ENCODE measurements at regions not wholly inside any gene's neighbourhood (a gene's known extent, or its start where the extent isn't known, plus 50 kb on each side); places are given as distances from the start of the nearest gene placed in this dataset.
"Not testable (repeated sequence)": the region's sequence is repeated elsewhere in the genome, so short reads cannot be mapped to it uniquely, and the experiment has no call there.

- H3K4me2 ChIP-seq (ENCODE audit: low read length); H3K9me2 ChIP-seq (ENCODE audit: insufficient read depth); H3K79me2 ChIP-seq (ENCODE audit: insufficient read depth, low read length); H3K36me3 ChIP-seq (ENCODE audit: control insufficient read depth in 1 of 2, insufficient read depth in 2 of 2, low read length in 2 of 2); H3K9me3 ChIP-seq (ENCODE audit: control insufficient read depth in 1 of 2, insufficient read depth in 1 of 2, low read depth in 1 of 2, low read length in 2 of 2); POLR2A ChIA-PET; intact Hi-C loops (cut with micrococcal nuclease); H3K4me3 ChIP-seq (replicated peaks in 1 of 2; ENCODE audit: low read depth in 1 of 2, low read length in 2 of 2); H3K27ac ChIP-seq (ENCODE audit: low read depth, low read length); H3K4me1 ChIP-seq (ENCODE audit: control insufficient read depth in 1 of 2, insufficient read depth in 2 of 2, low read length in 2 of 2); CTCF ChIA-PET; H4K20me1 ChIP-seq (ENCODE audit: insufficient read depth); H3K9ac ChIP-seq (ENCODE audit: low read length); H3K27me3 ChIP-seq (ENCODE audit: insufficient read depth, low read length); RAD21 ChIA-PET (ENCODE audit: low non-redundant PET in 1 of 2, low total read pairs in 2 of 2, uncharacterized antibody in 2 of 2, unreplicated experiment in 2 of 2); DNase-seq (ENCODE audit: low read depth, low spot score); BruUV-seq (replicated peaks); H2AFZ ChIP-seq (ENCODE audit: low read depth, low read length, poor library complexity, severe bottlenecking); ATAC-seq: not testable (repeated sequence)
Measured at GRCh38 chr7:76937330-76937729, 94.8 kb downstream of the SPDYE17 start.

- RAD21 ChIA-PET (ENCODE audit: low non-redundant PET in 1 of 2, low total read pairs in 2 of 2, uncharacterized antibody in 2 of 2, unreplicated experiment in 2 of 2) = not testable (repeated sequence)
Measured at GRCh38 chr7:76936346-76936745, 95.8 kb downstream of the SPDYE17 start.

GRCh38 chr7:76934711-76935110 is 97.5 kb downstream of the SPDYE17 start:
- BruUV-seq (replicated peaks); CTCF ChIA-PET; H3K4me2 ChIP-seq (ENCODE audit: low read length); H3K9ac ChIP-seq (ENCODE audit: low read length); H3K9me2 ChIP-seq (ENCODE audit: insufficient read depth); H3K79me2 ChIP-seq (ENCODE audit: insufficient read depth, low read length); H3K27ac ChIP-seq (ENCODE audit: low read depth, low read length); H3K4me3 ChIP-seq (replicated peaks in 1 of 2; ENCODE audit: low read depth in 1 of 2, low read length in 2 of 2); POLR2A ChIA-PET; RAD21 ChIA-PET (ENCODE audit: low non-redundant PET in 1 of 2, low total read pairs in 2 of 2, uncharacterized antibody in 2 of 2, unreplicated experiment in 2 of 2); DNase-seq (ENCODE audit: low read depth, low spot score); H2AFZ ChIP-seq (ENCODE audit: low read depth, low read length, poor library complexity, severe bottlenecking); H3K36me3 ChIP-seq (ENCODE audit: control insufficient read depth in 1 of 2, insufficient read depth in 2 of 2, low read length in 2 of 2); intact Hi-C loops (cut with micrococcal nuclease); ATAC-seq; H3K4me1 ChIP-seq (ENCODE audit: control insufficient read depth in 1 of 2, insufficient read depth in 2 of 2, low read length in 2 of 2); H4K20me1 ChIP-seq (ENCODE audit: insufficient read depth); H3K27me3 ChIP-seq (ENCODE audit: insufficient read depth, low read length); H3K9me3 ChIP-seq (ENCODE audit: control insufficient read depth in 1 of 2, insufficient read depth in 1 of 2, low read depth in 1 of 2, low read length in 2 of 2): not testable (repeated sequence)

More at GRCh38 chr7:76936346-76936745, 95.8 kb downstream of the SPDYE17 start:
- H3K9me2 ChIP-seq (ENCODE audit: insufficient read depth); H3K36me3 ChIP-seq (ENCODE audit: control insufficient read depth in 1 of 2, insufficient read depth in 2 of 2, low read length in 2 of 2); H4K20me1 ChIP-seq (ENCODE audit: insufficient read depth); CTCF ChIA-PET; H3K4me3 ChIP-seq (replicated peaks in 1 of 2; ENCODE audit: low read depth in 1 of 2, low read length in 2 of 2); BruUV-seq (replicated peaks); H3K79me2 ChIP-seq (ENCODE audit: insufficient read depth, low read length); H3K9ac ChIP-seq (ENCODE audit: low read length); H3K9me3 ChIP-seq (ENCODE audit: control insufficient read depth in 1 of 2, insufficient read depth in 1 of 2, low read depth in 1 of 2, low read length in 2 of 2); H2AFZ ChIP-seq (ENCODE audit: low read depth, low read length, poor library complexity, severe bottlenecking); H3K4me2 ChIP-seq (ENCODE audit: low read length); POLR2A ChIA-PET; ATAC-seq; intact Hi-C loops (cut with micrococcal nuclease); H3K27ac ChIP-seq (ENCODE audit: low read depth, low read length); H3K27me3 ChIP-seq (ENCODE audit: insufficient read depth, low read length); DNase-seq (ENCODE audit: low read depth, low spot score); H3K4me1 ChIP-seq (ENCODE audit: control insufficient read depth in 1 of 2, insufficient read depth in 2 of 2, low read length in 2 of 2): not testable (repeated sequence)

GRCh38 chr7:76932957-76933356 is 99.2 kb downstream of the SPDYE17 start:
- ATAC-seq; H3K9me2 ChIP-seq (ENCODE audit: insufficient read depth); H3K9me3 ChIP-seq (ENCODE audit: control insufficient read depth in 1 of 2, insufficient read depth in 1 of 2, low read depth in 1 of 2, low read length in 2 of 2); DNase-seq (ENCODE audit: low read depth, low spot score); BruUV-seq (replicated peaks); H4K20me1 ChIP-seq (ENCODE audit: insufficient read depth); H3K27me3 ChIP-seq (ENCODE audit: insufficient read depth, low read length); H2AFZ ChIP-seq (ENCODE audit: low read depth, low read length, poor library complexity, severe bottlenecking); H3K9ac ChIP-seq (ENCODE audit: low read length); H3K27ac ChIP-seq (ENCODE audit: low read depth, low read length); H3K4me3 ChIP-seq (replicated peaks in 1 of 2; ENCODE audit: low read depth in 1 of 2, low read length in 2 of 2); CTCF ChIA-PET; H3K4me2 ChIP-seq (ENCODE audit: low read length); H3K79me2 ChIP-seq (ENCODE audit: insufficient read depth, low read length); intact Hi-C loops (cut with micrococcal nuclease); H3K36me3 ChIP-seq (ENCODE audit: control insufficient read depth in 1 of 2, insufficient read depth in 2 of 2, low read length in 2 of 2); H3K4me1 ChIP-seq (ENCODE audit: control insufficient read depth in 1 of 2, insufficient read depth in 2 of 2, low read length in 2 of 2); RAD21 ChIA-PET (ENCODE audit: low non-redundant PET in 1 of 2, low total read pairs in 2 of 2, uncharacterized antibody in 2 of 2, unreplicated experiment in 2 of 2); POLR2A ChIA-PET: not testable (repeated sequence)

GRCh38 chr7:76931441-76931840 is 100.7 kb downstream of the SPDYE17 start:
- intact Hi-C loops (cut with micrococcal nuclease); BruUV-seq (replicated peaks); H3K9me3 ChIP-seq (ENCODE audit: control insufficient read depth in 1 of 2, insufficient read depth in 1 of 2, low read depth in 1 of 2, low read length in 2 of 2): not testable (repeated sequence)

More at GRCh38 chr7:76931441-76931840, 100.7 kb downstream of the SPDYE17 start:
- H3K79me2 ChIP-seq (ENCODE audit: insufficient read depth, low read length); DNase-seq (ENCODE audit: low read depth, low spot score); H3K27me3 ChIP-seq (ENCODE audit: insufficient read depth, low read length); H3K4me3 ChIP-seq (replicated peaks in 1 of 2; ENCODE audit: low read depth in 1 of 2, low read length in 2 of 2); H3K4me2 ChIP-seq (ENCODE audit: low read length); ATAC-seq; H2AFZ ChIP-seq (ENCODE audit: low read depth, low read length, poor library complexity, severe bottlenecking); H3K9ac ChIP-seq (ENCODE audit: low read length); H3K27ac ChIP-seq (ENCODE audit: low read depth, low read length); H3K9me2 ChIP-seq (ENCODE audit: insufficient read depth); H3K36me3 ChIP-seq (ENCODE audit: control insufficient read depth in 1 of 2, insufficient read depth in 2 of 2, low read length in 2 of 2); POLR2A ChIA-PET; H3K4me1 ChIP-seq (ENCODE audit: control insufficient read depth in 1 of 2, insufficient read depth in 2 of 2, low read length in 2 of 2); RAD21 ChIA-PET (ENCODE audit: low non-redundant PET in 1 of 2, low total read pairs in 2 of 2, uncharacterized antibody in 2 of 2, unreplicated experiment in 2 of 2); H4K20me1 ChIP-seq (ENCODE audit: insufficient read depth); CTCF ChIA-PET: not testable (repeated sequence)

Measured in HCT116 (cell line).